HK-2 (cell line): ENCODE measurements at regions not wholly inside any gene's neighbourhood (a gene's known extent, or its start where the extent isn't known, plus 50 kb on each side); places are given as distances from the start of the nearest gene placed in this dataset.
"Not testable (repeated sequence)": the region's sequence is repeated elsewhere in the genome, so short reads cannot be mapped to it uniquely, and the experiment has no call there.

Experiments used
- DNase-seq: peaks from one replicate; pipeline ENCODE4 v3.0.0-alpha.2; 2018; ENCODE audit not compliant: unreplicated experiment

DNA sequence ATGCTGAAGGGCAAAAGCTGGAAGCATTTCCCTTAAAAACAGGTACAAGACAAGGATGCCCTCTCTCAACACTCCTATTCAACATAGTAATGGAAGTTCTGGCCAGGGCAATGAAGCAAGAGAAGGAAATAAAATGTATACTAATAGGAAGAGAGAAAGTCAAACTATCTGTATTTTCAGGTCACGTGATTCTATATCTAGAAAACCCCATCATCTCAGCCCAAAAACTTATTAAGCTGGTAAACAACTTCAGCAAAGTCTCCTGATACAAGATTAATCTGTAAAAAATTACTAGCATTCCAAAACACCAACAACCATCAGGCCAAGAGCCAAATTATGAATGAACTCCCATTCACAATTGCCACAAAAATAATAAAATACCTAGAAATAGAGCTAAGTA, 213.2 kb upstream of the CNTNAP5 start:
- no peak for DNase-seq

DNA sequence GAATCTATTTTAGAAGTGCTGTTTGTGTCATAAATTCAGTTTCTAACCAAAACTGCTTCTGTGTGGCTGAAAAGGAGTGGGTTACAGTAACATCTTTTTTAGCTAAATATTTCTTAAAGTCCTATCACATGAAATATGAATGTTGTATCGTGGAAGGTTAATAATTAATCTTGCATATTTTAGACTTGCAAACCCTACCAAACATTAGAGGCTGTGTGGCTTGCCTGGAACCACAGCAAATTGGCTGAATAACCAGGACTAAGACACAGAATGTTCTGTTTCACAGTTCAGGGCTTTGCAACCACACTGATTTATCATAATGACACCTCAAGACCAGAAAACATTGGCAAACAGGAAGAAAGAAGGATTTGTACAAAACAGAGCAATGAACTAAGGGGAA, 208.9 kb upstream of the CNTNAP5 start:
- DNase-seq: no peak

DNA sequence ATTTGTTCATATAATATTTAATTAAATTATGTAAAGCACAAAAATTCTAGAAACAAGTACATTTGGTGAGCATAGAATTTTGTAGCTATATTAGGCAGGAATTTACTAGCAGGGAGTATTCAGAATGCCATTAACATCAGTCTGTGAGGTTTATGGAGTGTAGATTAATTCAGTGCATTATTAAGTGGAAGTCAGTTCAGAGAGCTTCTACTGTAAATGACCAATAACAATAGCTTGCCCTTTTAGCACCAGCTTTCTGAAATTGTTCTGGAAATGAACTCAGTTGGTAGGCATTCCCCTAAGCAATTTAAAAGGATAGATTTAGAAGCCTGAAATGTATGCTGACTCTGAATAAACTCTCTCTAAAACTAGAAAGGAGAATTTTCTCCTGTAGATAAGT, 208.2 kb upstream of the CNTNAP5 start:
- no peak for DNase-seq

DNA sequence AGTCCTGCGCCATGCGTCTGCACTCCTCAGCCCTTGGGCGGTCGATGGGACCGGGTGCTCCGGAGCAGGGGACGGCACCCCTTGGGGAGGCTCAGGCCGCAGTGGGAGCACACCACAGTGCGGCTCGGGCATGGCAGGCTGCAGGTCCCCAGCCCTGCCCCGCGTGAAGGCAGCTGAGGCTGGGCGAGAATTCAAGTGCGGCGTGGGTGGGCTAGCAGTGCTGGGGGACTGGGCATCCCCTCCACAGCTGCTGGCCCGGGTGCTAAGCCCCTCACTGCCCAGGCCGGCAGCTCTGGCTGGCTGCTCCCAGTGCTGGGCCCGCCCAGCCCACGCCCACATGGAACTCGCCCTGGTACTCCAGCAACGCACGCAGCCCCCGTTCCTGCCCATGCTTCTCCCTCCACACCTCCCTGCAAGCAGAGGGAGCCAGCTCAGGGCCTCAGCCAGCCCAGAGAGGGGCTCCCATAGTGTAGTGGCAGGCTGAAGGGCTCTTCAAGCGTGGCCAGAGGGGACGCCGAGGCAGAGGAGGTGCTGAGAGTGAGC, 198.3 kb upstream of the CNTNAP5 start:
- no peak for DNase-seq

DNA sequence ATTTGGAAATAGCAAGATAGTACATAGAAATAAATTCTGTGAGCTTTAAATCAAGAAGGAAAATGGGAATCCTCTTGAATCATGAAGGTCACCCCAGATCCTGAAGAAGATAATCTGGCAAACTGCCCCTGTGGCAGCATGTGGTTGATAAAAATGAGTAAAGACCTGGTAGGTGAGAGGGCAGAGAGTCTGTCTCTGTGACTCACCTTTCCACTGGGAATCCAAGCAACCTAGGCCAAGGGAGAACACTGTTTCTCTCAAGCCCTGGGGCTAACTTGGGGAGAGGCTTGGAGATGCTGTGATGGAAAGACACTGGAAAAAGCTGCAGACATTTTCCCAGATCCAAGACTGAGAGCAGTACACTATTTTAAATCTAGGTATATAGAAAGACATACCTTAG, 185.8 kb upstream of the CNTNAP5 start:
- DNase-seq: no peak

DNA sequence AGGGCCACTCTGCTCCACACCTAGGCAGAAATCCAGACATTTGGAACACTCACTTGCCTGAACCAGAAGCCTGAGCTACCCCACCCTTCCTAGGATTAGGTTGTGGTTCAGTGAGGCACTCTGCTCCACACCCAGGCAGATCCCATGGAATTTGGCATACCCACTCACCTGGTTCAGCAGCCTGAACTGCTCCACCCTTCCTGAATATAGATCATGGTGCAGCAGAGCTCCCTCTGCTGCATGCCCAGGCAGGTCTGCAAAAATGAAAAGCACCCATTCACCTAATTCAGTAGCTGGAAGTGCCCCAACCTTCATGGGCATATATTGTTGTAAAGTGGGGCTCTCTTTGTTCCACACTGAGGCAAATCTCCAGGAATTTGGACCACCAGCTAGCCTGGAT, 185.1 kb upstream of the CNTNAP5 start:
- DNase-seq: no peak

DNA sequence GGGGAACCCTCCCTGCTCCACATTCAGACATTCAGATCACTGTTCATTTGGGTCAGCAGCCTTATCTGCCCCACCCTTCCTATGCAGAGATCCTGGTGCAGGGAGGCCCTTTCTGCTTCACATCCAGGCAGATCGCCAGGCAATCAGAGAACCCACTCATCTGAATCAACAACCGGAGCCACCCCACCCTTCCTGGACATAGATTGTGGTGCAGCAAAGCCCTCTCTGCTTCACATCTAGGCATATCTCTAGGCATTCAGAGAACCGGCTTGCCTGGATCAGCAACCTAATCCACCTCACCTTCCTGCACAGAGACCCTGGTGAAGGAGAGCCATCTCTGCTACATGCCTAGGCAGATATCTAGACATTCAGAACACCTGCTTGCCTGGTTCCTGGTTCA, 184.5 kb upstream of the CNTNAP5 start:
- no peak for DNase-seq

DNA sequence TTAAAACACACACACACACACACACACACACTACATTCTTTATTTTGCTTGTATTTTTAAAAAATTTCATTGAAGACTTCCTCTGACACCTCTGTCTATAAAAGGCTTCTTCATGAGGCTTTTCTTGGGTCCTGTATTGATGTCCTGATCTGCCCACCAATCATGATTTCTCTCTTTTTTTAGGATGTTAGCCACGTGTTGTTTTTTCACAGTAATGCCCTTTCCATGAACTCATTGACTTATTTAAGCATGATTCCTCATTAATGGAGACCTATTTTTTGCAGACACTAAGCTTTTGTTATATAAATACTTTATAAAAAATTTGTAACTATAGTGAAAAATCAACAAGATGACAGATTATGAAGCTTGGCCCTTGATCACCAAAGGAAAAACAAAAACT, 173.8 kb upstream of the CNTNAP5 start:
- DNase-seq: no peak

DNA sequence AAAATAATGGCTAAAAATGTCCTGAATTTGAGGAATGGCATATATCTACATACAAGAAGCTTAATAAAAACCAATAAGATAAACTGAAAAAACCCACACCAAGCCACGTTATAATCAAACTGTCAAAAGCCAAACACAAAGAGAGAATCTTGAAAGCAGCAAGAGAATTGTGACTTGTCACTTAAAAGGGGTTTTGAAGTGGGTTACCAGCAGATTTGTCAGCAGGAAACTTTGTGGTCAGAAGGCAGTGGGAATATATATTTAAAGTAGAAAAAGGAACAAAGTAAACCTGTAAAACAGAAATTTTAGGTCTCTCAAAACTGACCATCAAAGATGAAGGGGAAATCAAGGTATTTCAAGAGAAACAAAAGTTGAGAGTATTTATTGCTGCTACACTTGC, 171.9 kb upstream of the CNTNAP5 start:
- no peak for DNase-seq

DNA sequence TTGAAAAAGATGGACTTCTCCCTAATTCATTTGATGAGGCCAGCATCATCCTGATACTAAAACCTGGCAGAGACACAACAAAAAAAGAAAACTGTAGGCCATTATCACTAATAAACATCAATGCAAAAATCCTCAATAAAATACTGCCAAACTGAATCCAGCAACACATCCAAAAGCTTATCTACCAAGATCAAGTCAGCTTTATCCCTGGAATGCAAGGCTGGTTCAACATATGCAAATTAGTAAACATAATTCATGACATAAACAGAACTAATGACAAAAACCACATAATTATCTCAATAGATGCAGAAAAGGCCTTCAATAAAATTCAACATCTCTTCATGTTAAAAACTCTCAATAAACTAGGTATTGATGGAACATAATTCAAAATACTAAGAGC, 166.1 kb upstream of the CNTNAP5 start:
- DNase-seq: not testable (repeated sequence)

DNA sequence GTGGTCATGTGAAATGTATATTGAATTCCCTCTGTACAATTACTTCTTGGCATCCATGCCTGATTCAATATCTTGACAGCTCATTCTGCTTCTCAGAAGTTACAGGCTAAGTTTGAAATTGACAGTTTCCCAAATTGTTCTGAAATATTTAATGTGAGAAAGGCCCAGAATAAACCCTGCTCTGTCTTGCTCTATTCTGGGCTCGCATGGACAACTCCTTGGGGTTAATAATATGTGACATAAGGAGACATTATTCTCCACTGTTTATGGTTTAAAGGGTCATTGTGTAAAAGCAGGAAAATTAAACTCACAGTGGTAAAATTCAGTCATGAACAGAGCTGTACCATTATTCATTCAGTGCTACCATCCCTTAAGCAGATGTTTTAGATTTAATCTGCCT, 160.7 kb upstream of the CNTNAP5 start:
- no peak for DNase-seq

DNA sequence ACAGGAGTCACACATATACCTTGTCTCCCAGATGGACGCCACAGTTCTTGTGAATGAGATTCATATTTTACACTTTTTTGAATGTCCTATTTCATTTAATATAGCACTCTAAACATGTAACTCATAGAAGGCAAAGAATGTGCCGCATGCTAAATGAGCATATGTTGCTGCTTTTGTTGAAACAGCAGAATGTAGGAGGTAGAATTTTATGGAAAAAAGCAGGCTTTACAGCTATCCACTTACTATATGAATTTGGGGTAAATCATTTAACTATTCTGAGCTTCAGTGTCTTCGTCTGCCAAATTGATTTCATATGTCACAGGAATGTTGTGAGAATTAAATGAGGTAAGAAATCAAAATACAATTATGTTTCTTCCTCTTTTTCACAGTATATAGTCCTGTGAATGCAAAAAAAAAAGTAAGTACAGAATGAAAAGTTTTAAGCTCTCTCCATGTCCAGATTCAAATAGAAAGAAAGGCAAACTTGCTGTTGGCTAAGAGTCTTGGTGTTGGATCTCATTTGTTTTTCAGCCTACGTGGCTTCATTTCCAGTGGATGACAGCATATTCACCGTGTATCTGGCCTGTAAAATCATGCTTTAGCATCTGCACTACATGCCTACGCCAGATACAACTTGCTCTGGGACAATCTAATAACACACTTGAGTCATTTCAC, 154.7 kb upstream of the CNTNAP5 start:
- DNase-seq: no peak

DNA sequence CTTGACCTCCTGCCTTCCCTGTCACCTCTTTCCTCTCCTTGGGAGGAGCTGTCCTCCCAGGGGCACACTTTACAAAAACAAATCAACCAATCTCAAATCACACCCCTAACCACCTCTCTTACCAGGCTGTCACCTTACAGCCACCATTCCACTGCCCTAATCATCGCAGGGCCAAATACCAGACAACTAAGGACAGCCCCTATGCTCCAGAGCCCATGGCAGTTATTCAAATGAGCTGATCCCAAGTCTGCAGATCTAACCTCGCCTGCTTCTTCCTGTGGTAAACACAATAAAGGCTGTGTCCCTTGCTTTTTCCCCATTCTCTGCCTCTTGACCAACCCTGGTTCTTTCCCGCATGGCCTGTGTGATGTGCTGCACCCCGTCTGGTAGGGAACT, 154.2 kb upstream of the CNTNAP5 start:
- no peak for DNase-seq

DNA sequence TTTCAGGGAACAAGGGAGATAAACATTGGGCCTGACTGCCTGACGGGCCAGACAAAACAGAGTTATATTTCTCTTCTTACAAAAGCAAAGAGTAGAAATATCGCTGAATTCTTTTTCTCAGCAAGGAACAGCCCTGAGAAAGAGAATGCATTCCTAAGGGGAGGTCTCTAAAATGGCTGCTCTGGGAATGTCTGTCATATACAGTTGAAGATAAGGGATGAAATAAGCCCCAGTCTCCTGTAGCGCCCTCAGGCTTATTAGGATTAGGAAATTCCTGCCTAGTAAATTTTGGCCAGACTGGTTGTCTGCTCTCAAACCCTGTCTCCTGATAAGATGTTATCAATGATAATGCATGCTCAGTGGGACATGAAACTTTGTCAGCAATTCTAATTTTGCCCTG, 134.9 kb upstream of the CNTNAP5 start:
- no peak for DNase-seq

DNA sequence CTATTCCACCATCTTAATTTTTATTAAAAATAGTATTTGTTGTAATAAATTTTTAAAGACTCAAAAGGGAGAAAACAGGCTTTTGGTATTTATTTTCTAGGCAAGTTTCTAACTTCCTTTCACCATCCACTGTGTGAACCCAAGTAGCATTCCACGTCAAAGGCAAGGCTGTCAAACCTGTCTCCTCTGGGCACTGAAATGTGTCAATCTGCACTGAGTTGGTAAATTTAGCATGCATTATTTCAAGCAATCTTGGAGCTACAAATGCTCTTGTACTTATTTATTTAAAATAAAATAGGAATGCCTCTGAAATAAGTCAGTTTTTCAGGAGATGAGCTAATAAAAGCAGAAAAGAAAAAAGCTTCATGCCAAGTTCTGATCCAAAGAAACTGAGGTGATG, 130.9 kb upstream of the CNTNAP5 start:
- DNase-seq: no peak

DNA sequence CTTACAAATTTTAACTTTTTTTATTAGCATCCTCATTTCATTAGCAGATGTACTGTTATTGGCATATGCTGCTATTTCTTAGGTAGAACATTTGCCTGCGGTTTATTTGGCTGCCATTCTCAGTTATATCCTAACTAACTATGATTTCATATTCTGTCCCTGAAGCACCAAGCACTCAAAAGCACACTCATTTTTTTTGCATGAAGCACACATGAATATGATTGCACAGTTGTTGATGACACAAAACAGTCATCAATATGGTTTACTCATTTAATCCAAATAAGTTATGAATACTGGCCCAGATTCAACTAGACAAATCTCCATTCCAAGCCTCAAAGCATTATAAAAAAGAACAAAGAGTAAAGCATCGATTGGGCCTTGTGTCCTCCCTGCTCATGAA, 129.4 kb upstream of the CNTNAP5 start:
- DNase-seq: no peak

DNA sequence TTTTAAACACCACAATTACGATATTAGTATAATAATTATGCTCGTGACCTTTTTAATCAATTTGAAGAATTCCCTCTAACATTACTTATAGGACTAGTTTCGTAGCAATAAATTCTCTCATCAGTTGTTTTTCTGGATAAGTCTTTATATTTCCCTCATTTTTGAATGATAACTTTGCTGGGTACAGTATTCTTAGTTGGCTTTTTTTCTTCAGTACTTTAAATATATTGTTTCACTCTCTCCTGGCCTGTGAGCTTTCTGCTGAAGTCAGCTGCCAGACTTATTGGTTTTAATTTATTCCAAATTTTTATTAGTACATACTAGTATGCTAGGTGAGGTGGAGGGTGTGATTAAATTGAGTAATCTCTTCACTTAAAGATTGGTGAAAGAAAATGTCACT, 123.8 kb upstream of the CNTNAP5 start:
- DNase-seq: no peak

DNA sequence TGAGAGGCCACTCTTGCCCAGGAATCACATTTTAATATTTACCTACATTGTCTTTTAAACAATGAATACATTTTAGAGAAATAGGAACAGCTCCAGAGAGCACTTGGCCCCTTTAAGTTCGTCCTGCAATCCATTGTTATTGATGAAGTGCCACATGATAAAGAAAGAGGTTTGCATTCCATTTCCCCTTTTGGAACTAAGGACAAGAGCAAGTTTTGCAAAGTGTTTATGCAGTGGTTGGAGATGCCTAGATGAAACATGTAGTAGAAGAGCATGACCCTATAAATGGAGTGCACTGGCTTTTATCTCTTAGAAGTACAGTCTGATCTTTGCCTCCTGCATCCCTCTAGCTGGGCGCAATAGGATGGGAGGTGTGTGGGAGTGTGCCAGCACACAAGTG, 118.7 kb upstream of the CNTNAP5 start:
- DNase-seq: no peak

DNA sequence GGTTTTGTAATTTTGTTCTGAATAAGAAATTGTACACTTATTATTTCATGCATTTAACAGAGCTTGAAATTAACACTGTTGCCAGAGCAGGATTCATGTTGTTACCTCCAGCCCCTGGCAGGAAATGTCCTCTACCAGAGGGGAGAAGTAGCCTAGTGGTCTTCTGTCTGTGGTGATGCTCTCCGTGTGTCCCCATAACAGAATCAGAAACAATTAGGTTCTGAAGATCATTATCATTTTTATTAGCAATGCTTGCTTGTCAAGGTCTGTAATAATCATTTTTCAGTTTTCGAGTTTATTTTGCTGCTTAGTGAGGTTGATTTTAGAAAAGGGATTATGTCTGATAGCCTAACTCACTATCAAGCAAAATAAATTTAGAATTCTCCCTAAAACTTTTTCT, 116.6 kb upstream of the CNTNAP5 start:
- no peak for DNase-seq

DNA sequence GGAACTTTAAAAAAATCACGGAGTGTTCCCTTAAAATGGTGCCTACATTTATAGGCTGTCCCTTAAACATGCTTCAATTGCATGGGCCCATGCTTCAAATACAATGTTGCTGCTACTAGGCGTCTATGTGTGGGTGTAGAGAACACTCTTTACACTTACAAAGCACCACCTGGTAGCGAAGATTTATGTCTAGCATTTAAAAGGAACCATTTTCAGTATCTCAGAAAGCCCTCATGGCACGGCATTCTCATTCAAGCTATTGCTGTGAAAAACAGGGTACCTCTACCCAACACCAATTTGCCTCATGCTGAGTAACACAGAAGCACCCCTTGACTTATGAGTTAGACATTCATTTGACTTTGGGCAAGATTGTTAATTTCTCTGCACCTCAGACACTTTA, 112.9 kb upstream of the CNTNAP5 start:
- no peak for DNase-seq

DNA sequence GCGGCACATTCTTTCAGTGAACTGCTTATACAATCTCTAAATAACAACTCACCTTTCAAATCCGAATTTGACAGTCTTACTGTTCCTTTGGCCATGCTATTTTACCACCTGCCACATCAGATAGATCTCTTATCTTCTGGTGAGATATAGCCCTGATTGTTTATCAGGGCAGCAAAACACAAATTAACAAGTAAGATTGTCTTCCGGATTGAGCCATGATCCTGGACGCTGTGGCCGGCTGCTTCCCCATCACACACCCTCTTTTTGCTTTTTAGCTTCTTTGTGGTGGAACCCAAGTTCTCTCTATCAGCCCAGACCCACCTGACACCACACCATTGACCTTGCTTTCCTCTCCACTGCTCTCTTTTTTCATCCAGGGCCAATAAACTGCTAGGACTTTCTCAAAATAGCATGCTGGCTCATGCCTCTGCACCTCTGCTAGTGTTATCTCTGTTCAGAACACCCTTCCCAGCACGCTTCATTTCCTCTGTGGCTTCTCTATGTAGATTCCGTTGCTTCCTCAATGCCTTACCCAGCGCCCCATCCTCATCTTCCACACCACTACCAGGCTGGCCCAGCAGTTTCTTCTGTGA, 111.8 kb upstream of the CNTNAP5 start:
- no peak for DNase-seq

DNA sequence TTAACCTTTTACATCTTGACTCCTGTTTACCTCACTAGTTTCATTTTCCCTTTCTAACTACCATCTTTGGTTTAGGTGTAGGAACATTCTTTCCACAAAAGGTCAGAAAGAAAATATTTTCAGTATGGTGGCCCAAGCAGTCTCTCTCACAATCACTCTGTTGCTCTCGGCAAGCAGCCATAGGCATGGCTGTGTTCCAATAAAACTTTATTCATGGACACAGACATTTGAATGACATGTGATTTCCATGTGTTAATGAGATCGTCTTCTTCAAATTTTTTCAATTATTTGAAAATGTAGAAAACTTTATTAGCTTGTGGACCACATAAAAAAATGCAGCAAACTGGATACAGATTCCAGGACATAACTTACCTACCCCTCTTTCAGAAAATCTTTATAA, 109.7 kb upstream of the CNTNAP5 start:
- no peak for DNase-seq

DNA sequence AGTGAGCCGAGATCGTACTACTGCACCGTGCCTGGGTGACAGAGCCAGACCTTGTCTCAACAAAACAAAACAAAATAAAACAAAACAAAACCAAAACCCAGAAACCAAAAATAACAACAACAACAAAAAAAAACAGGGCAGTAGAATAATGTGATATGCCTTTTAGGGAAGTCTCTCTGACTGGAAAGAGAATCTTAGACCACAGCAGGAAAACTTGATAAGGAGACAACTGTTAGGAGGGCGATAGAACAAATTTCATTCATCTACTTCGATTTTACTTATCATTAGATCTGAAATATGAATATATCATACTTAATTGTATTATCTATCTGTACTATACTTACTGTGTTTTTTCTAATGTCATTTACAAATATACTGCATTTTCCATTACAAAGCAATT, 109.0 kb upstream of the CNTNAP5 start:
- DNase-seq: no peak

DNA sequence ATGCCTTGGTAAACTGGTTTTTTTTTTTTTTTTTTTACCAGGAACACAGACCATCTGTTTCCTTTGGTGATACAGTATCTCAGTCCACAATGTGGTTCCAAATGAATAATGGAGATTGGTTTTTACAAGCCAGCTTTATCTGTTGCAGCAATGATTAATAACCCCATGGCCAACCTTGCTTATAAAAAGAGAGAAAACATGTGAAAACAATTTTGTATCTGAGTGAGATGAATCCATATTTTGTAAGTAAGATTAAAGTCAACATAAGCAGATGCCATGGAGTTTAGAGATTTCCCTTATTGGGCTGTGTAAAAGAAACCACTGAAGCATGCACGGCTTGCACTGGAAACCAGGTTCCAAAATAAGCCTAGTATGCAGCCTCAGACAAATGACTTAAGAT, 108.6 kb upstream of the CNTNAP5 start:
- no peak for DNase-seq
